ENCODE measurements at regions not wholly inside any gene's neighbourhood (a gene's known extent, or its start where the extent isn't known, plus 50 kb on each side); places are given as distances from the start of the nearest gene placed in this dataset.

DNA sequence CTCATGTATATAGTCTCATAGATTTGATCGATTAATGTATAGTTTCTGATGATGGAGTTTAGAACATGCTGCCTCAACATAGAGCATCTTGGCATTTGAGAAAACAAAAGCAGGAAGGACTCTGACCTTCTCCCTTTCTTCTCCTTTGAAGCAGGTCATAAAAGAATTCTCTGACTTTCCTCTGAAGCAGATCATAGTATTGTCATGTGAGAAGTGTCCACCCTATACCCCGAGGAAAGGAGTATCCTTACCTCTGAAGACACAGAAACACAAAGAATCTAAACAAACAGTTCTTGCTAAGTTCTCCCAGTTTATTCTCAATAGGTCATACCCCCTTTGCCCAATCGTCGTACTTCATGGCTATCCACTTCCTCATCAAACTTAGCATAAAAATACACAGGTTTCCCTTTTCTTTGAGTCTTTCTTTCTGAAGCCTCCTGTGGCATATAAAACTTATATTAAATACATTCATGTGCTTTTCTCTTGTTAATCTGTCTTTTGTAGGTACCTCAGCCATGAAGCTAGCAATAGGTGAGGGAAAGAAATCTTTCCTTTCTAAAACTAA, 194.9 kb downstream of the REEP3 start:
- TF ChIP-seq, protein P1, sequence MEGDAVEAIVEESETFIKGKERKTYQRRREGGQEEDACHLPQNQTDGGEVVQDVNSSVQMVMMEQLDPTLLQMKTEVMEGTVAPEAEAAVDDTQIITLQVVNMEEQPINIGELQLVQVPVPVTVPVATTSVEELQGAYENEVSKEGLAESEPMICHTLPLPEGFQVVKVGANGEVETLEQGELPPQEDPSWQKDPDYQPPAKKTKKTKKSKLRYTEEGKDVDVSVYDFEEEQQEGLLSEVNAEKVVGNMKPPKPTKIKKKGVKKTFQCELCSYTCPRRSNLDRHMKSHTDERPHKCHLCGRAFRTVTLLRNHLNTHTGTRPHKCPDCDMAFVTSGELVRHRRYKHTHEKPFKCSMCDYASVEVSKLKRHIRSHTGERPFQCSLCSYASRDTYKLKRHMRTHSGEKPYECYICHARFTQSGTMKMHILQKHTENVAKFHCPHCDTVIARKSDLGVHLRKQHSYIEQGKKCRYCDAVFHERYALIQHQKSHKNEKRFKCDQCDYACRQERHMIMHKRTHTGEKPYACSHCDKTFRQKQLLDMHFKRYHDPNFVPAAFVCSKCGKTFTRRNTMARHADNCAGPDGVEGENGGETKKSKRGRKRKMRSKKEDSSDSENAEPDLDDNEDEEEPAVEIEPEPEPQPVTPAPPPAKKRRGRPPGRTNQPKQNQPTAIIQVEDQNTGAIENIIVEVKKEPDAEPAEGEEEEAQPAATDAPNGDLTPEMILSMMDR (IDR thresholded peaks at IDR 0.05), result no peak
- TF ChIP-seq EZH2phosphoT487 (IDR thresholded peaks at IDR 0.05) (no peak), EZH2 (IDR thresholded peaks at IDR 0.05) (no peak)

All from neural progenitor cell (in vitro differentiated cells).